ENCODE measurements at regions not wholly inside any gene's neighbourhood (a gene's known extent, or its start where the extent isn't known, plus 50 kb on each side); places are given as distances from the start of the nearest gene placed in this dataset.

- Histone ChIP-seq H3K4me3 (no peak overlapping the region), H3K27me3 (no peaks in the 10 kb centered on the region), H3K36me3 (no peaks in the 10 kb centered on the region), H3K9me3 (peaks cover 7 to 11% of the 10 kb centered on the region in 2 donors), H3K27ac (no peak overlapping the region), H3K4me1 (no peaks in the 10 kb centered on the region)
- DNase-seq (ENCODE audit: low spot score in 2 of 2) = no peak
- TF ChIP-seq CTCF (IDR thresholded peaks at IDR 0.05) (no peak), POLR2AphosphoS5 (IDR thresholded peaks at IDR 0.05) (no peak), POLR2A (IDR thresholded peaks at IDR 0.05) (no peak)
- intact Hi-C loops (cut with DNase I; ENCODE audit: low total_unique reads) = no loop called here
Measured at GRCh38 chr5:17444496-17444895, 53.5 kb upstream of the TAF11L2 start.

DNA sequence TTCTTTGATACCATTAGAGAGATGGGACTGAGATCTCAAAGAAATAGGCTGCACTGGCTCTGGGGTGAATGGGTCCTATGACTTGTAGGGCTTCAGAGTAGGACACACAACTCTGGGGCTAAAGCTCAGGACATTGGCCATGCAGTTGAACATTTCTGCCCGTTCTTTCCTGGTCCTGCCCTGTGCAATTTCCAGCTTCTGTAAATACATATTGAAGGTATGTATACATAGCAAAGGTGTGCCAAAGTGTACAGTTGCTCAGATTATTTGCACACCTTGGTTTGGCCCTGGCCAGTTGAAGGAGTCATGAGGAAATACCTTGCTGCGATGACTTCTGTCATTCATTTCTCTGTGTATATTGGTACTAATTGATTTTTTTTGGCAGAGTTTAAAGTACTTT lies 52.8 kb upstream of the TAF11L2 start:
- Histone ChIP-seq H3K27ac (no peak overlapping the region), H3K9me3 (peaks cover 4 to 7% of the 10 kb centered on the region in 2 donors), H3K4me3 (no peak overlapping the region), H3K36me3 (no peaks in the 10 kb centered on the region), H3K27me3 (no peaks in the 10 kb centered on the region), H3K4me1 (no peaks in the 10 kb centered on the region)
- intact Hi-C loops (cut with DNase I; ENCODE audit: low total_unique reads) = no loop called here
- no peak for DNase-seq (ENCODE audit: low spot score in 2 of 2)
- TF ChIP-seq POLR2AphosphoS5 (IDR thresholded peaks at IDR 0.05) (no peak), CTCF (IDR thresholded peaks at IDR 0.05) (no peak), POLR2A (IDR thresholded peaks at IDR 0.05) (no peak)

Measured in breast epithelium (tissue), 4 donors.